K562 (cell line): ENCODE measurements at regions not wholly inside any gene's neighbourhood (a gene's known extent, or its start where the extent isn't known, plus 50 kb on each side); places are given as distances from the start of the nearest gene placed in this dataset.

Experiments used
- CBFB ChIP-seq: sonication (generic); formaldehyde crosslinking; IDR thresholded peaks from 2 replicates; pipeline ENCODE4 v1.4.0; 2020; ENCODE audit warnings: mild to moderate bottlenecking, missing genetic modification reagents
- CBX1 ChIP-seq: sonication (generic); IDR thresholded peaks from 2 replicates; pipeline ENCODE4 v1.6.1; 2016; ENCODE audit warnings: antibody characterized with exemption, low read depth, mild to moderate bottlenecking
- CTCF ChIP-seq, 3 experiments: IDR thresholded peaks in 2 of 3; conservative IDR thresholded peaks in 1 of 3; 2 replicates each; pipeline ENCODE4 v1.5.1; 2011 to 2012; ENCODE audit warnings: low read length in 3 of 3, mild to moderate bottlenecking in 3 of 3, control low read depth in 2 of 3, improper control_type of control experiment in 1 of 3, inconsistent platforms in 1 of 3, low read depth in 1 of 3, mixed read lengths in 1 of 3, moderate library complexity in 1 of 3; ENCODE audit not compliant: insufficient read depth in 2 of 3
- JUN ChIP-seq, 2 experiments: sonication (generic) in 1 of 2; formaldehyde crosslinking in 1 of 2; IDR thresholded peaks; 2 replicates each; pipeline versions ENCODE4 v1.6.1 to v1.8.0; 2012 to 2022; ENCODE audit warnings: borderline replicate concordance in 2 of 2, mild to moderate bottlenecking in 2 of 2, improper control_type of control experiment in 1 of 2, low read depth in 1 of 2, low read length in 1 of 2, missing genetic modification reagents in 1 of 2
- MAFK ChIP-seq: IDR thresholded peaks from 2 replicates; pipeline ENCODE4 v1.6.1; 2011; ENCODE audit warnings: low read length, improper control_type of control experiment
- POLR2A ChIP-seq: fragments of 450-650 bp; conservative IDR thresholded peaks from 2 replicates; pipeline ENCODE4 v1.6.1; 2016

- no peak for TF ChIP-seq POLR2A
- TF ChIP-seq CBFB = no peak
- no peak for TF ChIP-seq JUN (IDR thresholded peaks at IDR 0.05; ENCODE audit: borderline replicate concordance, low read depth, low read length)
- TF ChIP-seq JUN (CRISPR knock-in tag; IDR thresholded peaks at IDR 0.05; ENCODE audit: borderline replicate concordance) = no peak
- TF ChIP-seq CTCF (IDR thresholded peaks at IDR 0.05 in 2 of 3, conservative IDR thresholded peaks at IDR 0.05 in 1 of 3; ENCODE audit: insufficient read depth in 2 of 3, low read depth in 1 of 3, low read length in 3 of 3) = no peak
- TF ChIP-seq MAFK = no peak
- no peak for TF ChIP-seq CBX1
These were observed 275.7 kb upstream of the STXBP5 start for GRCh38 chr6:146928503-146928902.
